DOHH2 (cell line): ENCODE measurements at regions not wholly inside any gene's neighbourhood (a gene's known extent, or its start where the extent isn't known, plus 50 kb on each side); places are given as distances from the start of the nearest gene placed in this dataset.

Experiments used
- CTCF ChIP-seq: fragments of 200-600 bp; sonication (generic); IDR thresholded peaks from one replicate; pipeline ENCODE4 v1.5.1; 2014; ENCODE audit warnings: antibody characterized with exemption, mild to moderate bottlenecking, low read depth, low read length; ENCODE audit not compliant: poor library complexity, severe bottlenecking
- EZH2phosphoT487 ChIP-seq: fragments of 200-600 bp; sonication (generic); IDR thresholded peaks from 2 replicates; pipeline ENCODE4 v1.6.1; 2017; ENCODE audit warnings: borderline replicate concordance, mild to moderate bottlenecking, antibody characterized with exemption, low read length, moderate library complexity, mixed read lengths

DNA sequence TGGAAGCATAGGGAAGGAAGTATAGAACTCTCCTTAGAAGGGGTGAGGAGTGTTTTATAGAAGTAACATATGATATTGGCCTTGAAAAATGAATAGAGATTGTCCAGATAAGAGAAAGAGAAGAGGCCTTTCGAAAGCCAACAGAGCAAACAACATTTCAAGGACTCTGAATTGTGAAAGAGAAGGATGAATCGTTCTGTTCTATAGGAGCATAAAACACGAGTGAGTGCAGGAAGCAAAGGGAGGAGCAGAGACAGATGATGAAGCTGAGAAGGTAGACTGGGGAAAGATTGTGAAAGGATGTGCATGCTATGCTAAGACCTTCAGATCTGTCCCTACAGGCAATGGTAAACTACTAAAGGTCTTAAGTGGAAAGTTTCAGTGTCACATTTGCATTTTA is 271.0 kb downstream of the TMEM161B start:
- TF ChIP-seq CTCF = no peak
- no peak for TF ChIP-seq EZH2phosphoT487
